NCI-H345 (cell line): ENCODE measurements at regions not wholly inside any gene's neighbourhood (a gene's known extent, or its start where the extent isn't known, plus 50 kb on each side); places are given as distances from the start of the nearest gene placed in this dataset.
"Not testable (repeated sequence)": the region's sequence is repeated elsewhere in the genome, so short reads cannot be mapped to it uniquely, and the experiment has no call there.

ENCODE experiments used
- DNase-seq: peaks from one replicate; lab custom pipeline; 2025; lab: John Stamatoyannopoulos, UW

- no peak for DNase-seq
Observed at GRCh38 chr2:204144492-204144891, 207.9 kb downstream of the ICOS start.

GRCh38 chr2:204145263-204145751 is 208.7 kb downstream of the ICOS start:
- DNase-seq = peak; percentile 80

- DNase-seq = no peak
Observed at GRCh38 chr2:204145791-204146190, 209.2 kb downstream of the ICOS start.

- not testable (repeated sequence) for DNase-seq
Observed at GRCh38 chr2:204147040-204147439, 210.5 kb downstream of the ICOS start.

- no peak for DNase-seq
Observed at GRCh38 chr2:204150721-204151120, 214.2 kb downstream of the ICOS start.

GRCh38 chr2:204152616-204153015 is 216.1 kb downstream of the ICOS start:
- no peak for DNase-seq

GRCh38 chr2:204154863-204155262 is 218.3 kb downstream of the ICOS start:
- DNase-seq = no peak

- no peak for DNase-seq
Observed at GRCh38 chr2:204156456-204156855, 219.9 kb downstream of the ICOS start.

- DNase-seq = no peak
Observed at GRCh38 chr2:204157684-204158083, 221.1 kb downstream of the ICOS start.

- DNase-seq = no peak
Observed at GRCh38 chr2:204159526-204159925, 223.0 kb downstream of the ICOS start.

- DNase-seq = no peak
Observed at GRCh38 chr2:204160989-204161388, 224.4 kb downstream of the ICOS start.

- no peak for DNase-seq
Observed at GRCh38 chr2:204161886-204162285, 225.3 kb downstream of the ICOS start.

GRCh38 chr2:204166961-204167360 is 230.4 kb downstream of the ICOS start:
- DNase-seq = no peak

GRCh38 chr2:204167670-204168069 is 231.1 kb downstream of the ICOS start:
- DNase-seq = not testable (repeated sequence)

- DNase-seq = no peak
Observed at GRCh38 chr2:204170411-204170810, 233.8 kb downstream of the ICOS start.

GRCh38 chr2:204171432-204172144 is 235.0 kb downstream of the ICOS start:
- no peak for DNase-seq

GRCh38 chr2:204172145-204172600 is 235.6 kb downstream of the ICOS start:
- DNase-seq = no peak

GRCh38 chr2:204174034-204174433 is 237.5 kb downstream of the ICOS start:
- no peak for DNase-seq

GRCh38 chr2:204175552-204176271 is 239.1 kb downstream of the ICOS start:
- DNase-seq = no peak

- DNase-seq = no peak
Observed at GRCh38 chr2:204176306-204176705, 239.7 kb downstream of the ICOS start.

- no peak for DNase-seq
Observed at GRCh38 chr2:204177251-204177976, 240.9 kb downstream of the ICOS start.

- no peak for DNase-seq
Observed at GRCh38 chr2:204177977-204178522, 241.5 kb downstream of the ICOS start.
